NCI-H1092 (cell line): ENCODE measurements at regions not wholly inside any gene's neighbourhood (a gene's known extent, or its start where the extent isn't known, plus 50 kb on each side); places are given as distances from the start of the nearest gene placed in this dataset.

Source experiments
- DNase-seq: peaks from one replicate; lab custom pipeline; 2025; lab: John Stamatoyannopoulos, UW

DNA sequence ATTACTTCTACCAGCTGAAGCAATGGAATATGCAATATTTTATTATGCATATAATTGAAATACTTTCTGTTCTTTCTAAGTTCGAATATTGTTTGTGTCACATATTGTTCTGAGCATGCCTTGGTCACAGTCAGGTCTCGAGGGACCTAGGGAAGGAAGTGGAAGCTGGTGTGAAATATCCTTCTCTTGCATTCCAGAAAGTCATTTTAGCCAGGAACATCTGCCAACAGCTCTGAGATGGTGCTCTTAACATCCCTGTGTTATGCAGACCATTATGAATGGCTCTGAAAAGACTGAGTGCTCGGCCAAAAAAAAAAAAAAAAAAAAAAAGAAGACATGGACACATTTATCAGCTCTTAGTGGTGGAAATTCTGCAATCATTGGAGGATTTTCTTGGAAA, 132.7 kb upstream of the JAG1 start:
- DNase-seq = no peak

DNA sequence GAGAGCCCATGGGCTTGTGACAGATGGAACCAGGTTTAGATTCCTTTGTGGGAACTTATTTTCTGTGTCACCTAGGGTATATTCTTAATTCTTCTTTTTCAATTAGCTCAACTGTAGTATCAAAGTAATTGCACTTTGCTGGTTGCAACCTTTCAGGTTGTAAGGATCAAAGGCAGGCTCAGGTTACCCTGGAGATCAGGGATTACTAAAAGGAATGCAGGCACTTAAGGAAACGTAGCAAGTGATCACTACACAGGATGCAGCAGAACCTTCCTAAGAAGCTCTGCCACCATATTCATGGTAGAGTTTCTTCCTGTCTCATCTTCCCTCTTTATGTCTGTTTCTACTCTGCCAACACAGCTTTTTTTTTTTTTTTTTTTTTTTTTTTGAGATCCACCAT, 133.2 kb upstream of the JAG1 start:
- DNase-seq = no peak

DNA sequence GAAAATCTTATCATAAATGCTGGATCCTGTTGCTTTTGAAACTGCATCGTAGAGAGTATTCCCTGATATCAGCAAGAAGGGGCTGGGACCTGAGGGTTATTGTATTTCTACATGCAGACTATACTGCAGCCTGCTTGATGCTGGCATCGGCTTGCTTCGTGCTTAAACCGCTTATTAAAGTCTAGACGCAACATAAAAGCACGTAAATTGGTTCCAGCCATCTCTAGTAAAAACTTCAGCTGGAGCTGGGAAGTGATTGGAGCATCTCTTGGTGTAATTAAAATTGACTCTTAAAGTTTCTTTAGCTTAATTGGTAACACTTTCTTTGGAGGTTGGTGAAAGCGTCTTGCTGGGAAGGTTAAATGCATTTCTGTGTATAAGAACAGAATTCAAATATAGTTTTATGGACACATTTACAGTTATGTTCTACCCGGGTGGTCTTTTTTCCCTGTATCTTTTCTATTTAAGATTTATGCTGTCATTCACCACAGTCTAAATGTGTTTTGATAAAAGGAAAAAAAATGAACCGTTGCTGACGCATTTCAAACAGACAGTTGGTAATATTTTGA, 139.0 kb upstream of the JAG1 start:
- no peak for DNase-seq

- no peak for DNase-seq
These were observed 149.8 kb upstream of the JAG1 start for GRCh38 chr20:10823585-10823984.

DNA sequence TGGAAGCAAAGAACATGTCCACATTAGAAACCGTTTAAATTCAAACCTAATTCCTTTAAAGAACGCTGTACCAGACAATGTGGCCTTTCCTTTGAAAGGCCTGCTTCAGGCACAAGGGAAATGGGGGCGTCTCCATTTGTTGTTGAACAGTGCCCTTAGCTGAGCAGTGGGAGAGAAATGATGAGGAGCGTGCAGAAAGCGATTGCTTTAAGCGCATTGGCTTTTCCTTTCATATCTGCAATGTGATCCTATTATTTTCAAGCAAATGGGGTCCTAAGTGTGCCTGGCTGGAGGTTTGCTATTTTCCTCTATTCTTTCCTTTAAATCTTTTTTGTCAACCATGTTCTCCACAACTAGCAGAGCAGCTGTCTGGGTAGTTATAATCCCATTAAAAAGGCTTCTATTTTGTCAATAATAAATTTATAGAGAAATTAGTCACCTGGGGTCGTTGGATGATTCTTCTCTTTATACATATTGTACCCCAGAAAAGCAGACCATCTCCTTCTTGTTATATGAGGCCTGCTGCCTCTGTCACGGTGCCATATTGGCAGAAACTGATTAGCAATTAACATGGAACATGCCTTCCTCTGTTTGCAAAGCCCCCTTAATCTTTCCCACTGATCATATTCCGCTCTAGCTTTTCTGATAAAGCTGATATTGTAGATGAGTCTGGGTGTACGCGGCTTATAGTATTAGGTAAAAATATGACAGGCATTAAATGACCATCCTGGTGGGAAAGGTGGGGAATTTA, 151.1 kb upstream of the JAG1 start:
- DNase-seq = no peak

DNA sequence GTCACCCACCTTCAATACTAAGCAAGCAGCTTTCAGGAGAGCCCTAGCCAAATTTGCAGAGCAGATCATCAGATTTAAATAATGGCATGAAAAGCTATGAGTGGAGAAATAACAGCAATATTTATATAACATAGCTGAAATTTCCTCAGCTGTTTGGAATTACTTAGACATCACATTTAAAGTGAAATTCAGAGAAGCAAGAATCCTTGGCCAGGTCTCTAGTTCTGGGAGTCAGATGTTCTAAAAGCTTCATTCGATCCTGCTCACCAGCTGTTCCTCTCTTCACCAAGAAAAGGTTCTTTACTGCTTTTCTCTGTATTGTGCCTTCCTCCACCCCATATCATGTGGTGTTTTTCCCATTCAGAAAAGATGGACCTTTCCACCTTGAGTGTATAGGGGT, 152.3 kb upstream of the JAG1 start:
- DNase-seq = no peak

- DNase-seq = no peak
These were observed 154.4 kb upstream of the JAG1 start for GRCh38 chr20:10828180-10828579.

DNA sequence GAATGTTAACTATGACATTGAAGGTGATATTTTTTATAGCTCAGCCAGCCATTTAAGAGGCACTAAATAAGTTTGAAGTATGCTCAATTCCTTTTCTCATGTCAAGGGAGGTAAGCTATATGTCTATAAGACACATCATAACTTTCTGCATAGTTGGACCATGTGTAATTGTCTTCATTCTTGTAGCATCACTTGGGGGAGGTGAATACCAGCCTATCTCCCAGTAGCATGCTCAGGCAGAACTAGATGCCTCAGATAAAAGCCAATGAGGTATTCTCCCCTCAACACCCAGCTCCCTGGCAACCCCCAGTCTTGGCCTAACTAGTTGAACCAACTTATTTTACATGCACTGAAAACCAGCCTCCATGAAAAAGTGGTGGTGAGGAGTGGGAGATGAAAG, 158.3 kb upstream of the JAG1 start:
- DNase-seq = no peak

DNA sequence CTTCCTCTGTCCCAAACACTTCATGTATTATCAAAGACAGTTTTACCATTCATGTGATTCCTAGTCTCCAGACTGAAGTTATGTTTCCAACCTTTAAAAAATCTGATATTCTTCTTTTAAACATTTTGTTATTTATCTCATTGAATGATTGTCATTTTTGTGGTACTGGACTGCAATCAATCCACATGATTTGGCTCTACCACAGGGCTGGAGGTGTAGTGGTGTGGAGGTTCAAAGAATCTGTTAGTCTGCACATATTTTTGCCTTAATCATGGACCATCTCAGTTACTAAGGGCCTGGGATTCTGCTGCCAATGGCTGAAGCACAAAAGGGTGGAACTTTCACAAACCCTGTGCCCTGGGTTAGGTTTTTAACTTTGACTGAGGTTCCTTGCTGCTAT, 164.1 kb upstream of the JAG1 start:
- DNase-seq = no peak

GRCh38 chr20:10842116-10842515, 168.3 kb upstream of the JAG1 start:
- no peak for DNase-seq

DNA sequence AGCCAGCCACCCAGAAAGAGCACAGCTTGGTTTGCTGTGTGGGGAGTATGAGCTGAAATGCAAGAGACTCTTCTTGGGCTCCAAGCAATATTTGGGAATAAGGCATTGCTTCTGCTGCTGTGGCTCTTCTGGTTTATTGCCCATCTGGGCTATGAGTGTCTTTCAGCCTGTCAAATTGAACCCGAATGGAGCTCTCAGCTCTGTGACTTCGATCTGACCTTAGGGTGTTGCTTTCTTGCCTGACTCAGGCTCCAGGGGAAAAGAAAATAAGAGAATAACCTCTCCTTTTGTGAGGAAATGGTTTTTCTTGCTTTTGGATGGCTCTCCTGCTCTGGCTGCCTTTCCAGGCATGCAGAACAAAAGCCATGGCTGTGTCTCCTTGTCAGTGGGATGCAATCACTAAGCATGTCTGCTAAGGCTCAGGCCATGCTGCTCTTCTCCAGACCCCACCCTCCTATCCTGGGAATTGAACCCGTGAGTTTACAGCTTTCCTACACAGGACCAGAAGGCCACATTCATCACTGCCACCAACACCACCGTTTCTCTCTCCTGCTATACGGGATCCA, 169.4 kb upstream of the JAG1 start:
- DNase-seq = no peak

DNA sequence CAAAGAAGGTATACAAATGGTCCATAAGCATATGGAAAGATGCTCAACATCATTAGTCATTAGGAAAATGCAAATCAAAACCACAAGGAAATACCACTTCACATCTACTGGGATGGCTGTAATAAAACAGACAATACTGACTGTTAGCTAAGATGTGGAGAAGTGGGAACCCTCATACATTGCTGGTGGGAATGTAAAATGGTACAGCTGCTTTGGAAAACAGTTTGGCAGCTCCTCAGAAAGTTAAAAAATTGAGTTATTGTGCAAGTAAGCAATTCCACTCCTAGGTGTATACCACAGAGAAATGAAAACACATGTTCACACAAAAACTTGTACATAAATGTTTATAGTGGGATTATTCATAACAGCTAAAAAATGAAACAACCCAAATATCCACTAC, 173.0 kb upstream of the JAG1 start:
- no peak for DNase-seq

DNA sequence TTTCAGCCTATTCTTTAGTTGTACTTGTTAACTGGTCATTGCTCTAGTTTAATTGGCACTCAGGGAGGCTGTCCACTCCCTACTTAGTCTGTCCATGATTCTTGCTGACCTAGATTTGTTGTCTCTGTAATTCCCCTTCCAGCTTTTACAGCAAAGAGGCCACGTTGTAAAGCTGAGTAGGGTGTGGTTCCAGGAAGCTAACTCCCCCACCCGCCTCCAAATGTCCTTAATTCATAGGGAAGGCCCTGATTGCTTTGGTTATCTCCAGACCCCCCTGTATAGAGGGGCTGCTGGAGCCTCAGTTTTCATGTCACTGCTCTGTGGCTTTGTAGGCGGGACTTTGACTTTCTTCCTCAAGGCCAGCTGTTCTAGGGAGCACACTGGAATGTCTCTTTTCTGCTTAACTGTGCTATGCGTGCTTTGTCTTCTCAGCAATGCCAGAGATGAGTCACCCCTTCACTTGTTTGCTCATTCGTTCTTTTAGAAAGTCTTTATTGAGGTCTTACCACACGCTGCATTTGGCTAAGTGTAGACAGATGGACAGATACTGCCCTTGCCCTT, 175.1 kb upstream of the JAG1 start:
- no peak for DNase-seq

DNA sequence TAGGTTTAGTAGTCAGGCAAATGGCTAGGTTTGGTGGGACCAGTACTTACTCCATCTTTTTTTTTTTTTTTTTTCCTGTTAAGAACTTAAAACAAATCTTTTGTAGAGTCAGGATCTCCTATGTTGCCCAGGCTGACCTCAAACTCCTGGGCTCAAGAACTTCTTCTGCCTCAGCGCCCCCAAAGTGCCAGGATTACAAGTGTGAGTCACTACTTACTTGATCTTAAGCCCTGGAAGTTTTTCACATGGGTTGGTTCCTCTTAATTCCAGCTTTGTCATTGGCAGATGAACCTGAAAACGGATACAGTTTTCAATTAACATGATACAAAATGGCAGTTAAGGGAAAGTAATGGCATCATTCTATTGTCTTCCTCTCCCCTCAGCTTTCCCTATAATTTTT, 179.4 kb upstream of the JAG1 start:
- DNase-seq = no peak

GRCh38 chr20:10853731-10854130, 179.9 kb upstream of the JAG1 start:
- no peak for DNase-seq

GRCh38 chr20:10854976-10855375, 181.2 kb upstream of the JAG1 start:
- no peak for DNase-seq

- no peak for DNase-seq
These were observed 182.0 kb upstream of the JAG1 start for GRCh38 chr20:10855778-10856177.

- DNase-seq = no peak
These were observed 182.6 kb upstream of the JAG1 start for GRCh38 chr20:10856237-10857015.

GRCh38 chr20:10857352-10858070, 183.7 kb upstream of the JAG1 start:
- no peak for DNase-seq

DNA sequence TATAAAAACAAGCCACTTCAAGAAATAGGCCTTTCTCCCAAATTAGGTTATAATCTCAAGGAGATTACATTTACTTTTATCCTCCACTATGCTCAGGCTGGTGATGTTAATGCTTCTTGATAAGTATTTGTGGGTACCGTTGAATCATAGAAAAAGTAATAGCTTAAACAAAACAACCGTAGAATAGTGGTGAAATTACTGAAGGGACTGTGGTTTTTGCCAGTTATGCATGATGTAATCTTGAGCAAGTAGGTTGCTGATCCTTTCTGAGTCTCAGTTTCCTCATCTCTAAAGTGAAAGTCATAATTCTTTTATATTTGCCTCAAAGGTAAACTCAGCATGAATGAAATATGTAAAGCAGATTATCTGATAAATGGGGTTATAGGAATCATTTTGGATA, 187.3 kb upstream of the JAG1 start:
- DNase-seq = no peak

- DNase-seq = no peak
These were observed 187.8 kb upstream of the JAG1 start for GRCh38 chr20:10861619-10862018.
